Neuron (in vitro differentiated cells): ENCODE measurements at regions not wholly inside any gene's neighbourhood (a gene's known extent, or its start where the extent isn't known, plus 50 kb on each side); places are given as distances from the start of the nearest gene placed in this dataset.

Experiments
- H2AFZ ChIP-seq: one replicate; pipeline ENCODE4 v1.6.1; 2013; ENCODE audit warnings: low read depth, mild to moderate bottlenecking, inconsistent platforms, low read length, moderate library complexity
- H3K27me3 ChIP-seq: one replicate; pipeline ENCODE4 v1.6.1; 2013; ENCODE audit warnings: low read length; ENCODE audit not compliant: insufficient read depth
- H3K36me3 ChIP-seq: one replicate; pipeline ENCODE4 v1.6.1; 2013; ENCODE audit warnings: low read length; ENCODE audit not compliant: insufficient read depth
- H3K4me1 ChIP-seq: one replicate; pipeline ENCODE4 v1.6.1; 2013; ENCODE audit warnings: low read length; ENCODE audit not compliant: insufficient read depth
- H3K4me3 ChIP-seq: 2 replicates; pipeline ENCODE4 v1.5.1; 2013; ENCODE audit warnings: mild to moderate bottlenecking, low read length, moderate library complexity
- H3K9me3 ChIP-seq: one replicate; pipeline ENCODE4 v1.6.1; 2013; ENCODE audit warnings: low read length

DNA sequence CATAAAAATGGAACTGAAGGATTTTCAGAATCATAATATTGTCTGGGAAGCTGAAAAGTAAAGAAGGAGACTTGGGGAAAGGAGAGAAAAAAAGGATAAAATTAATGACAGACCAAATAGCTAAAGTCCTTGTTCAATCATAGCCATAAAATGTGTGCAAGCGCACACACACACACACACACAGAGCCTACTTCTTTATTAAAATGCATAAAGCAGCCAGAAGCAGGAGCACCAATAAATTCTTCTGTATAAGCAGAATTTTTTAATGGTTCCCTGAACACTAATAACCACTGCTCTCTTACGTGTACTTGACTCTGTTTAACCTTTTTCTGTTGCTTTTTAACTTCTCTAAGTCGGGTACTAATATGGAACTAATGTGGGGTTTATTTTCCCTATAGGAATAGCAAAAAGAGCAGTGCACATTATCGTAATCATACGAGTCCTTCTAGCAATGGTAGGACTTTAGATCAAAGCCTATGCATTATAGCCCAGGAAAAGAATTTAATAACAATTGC is 131.0 kb upstream of the PSMD7 start:
- Histone ChIP-seq H3K4me3 (no peak overlapping the region), H3K36me3 (no peaks in the 10 kb centered on the region), H3K27me3 (no peaks in the 10 kb centered on the region), H3K9me3 (no peaks in the 10 kb centered on the region), H2AFZ (no peak overlapping the region), H3K4me1 (no peaks in the 10 kb centered on the region)

- H3K36me3 ChIP-seq = no peaks in the 10 kb centered on the region
These were observed 135.9 kb upstream of the PSMD7 start for GRCh38 chr16:74160759-74161158.

DNA sequence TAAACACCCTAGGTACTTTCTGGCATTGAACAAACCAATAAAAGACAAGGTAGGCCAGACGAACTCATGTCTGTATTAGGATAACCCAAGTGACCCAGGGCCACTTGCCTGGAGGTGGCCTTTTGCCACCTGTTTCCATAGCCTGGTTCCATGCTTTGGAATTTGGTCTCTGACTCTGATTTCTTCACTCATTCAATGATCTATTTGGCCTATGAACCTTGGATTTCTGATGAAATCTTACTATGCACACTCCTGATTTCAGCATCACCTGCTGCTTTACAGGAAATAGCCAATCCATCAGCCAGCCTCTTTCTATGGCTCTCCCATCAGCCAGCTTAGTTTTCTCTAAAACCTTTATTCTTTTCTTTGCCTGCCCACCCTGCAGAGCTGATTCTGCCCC is 142.8 kb upstream of the PSMD7 start:
- Histone ChIP-seq H2AFZ (no peak overlapping the region), H3K4me1 (no peaks in the 10 kb centered on the region), H3K36me3 (no peaks in the 10 kb centered on the region), H3K27me3 (no peaks in the 10 kb centered on the region), H3K4me3 (no peak overlapping the region), H3K9me3 (peaks cover 2% of the 10 kb centered on the region)

More at GRCh38 chr16:74160759-74161158, 135.9 kb upstream of the PSMD7 start:
- H3K27me3 ChIP-seq = no peaks in the 10 kb centered on the region
- no peaks in the 10 kb centered on the region for H3K4me1 ChIP-seq
- H2AFZ ChIP-seq = no peak overlapping the region
- H3K9me3 ChIP-seq = no peaks in the 10 kb centered on the region
- H3K4me3 ChIP-seq = no peak overlapping the region

DNA sequence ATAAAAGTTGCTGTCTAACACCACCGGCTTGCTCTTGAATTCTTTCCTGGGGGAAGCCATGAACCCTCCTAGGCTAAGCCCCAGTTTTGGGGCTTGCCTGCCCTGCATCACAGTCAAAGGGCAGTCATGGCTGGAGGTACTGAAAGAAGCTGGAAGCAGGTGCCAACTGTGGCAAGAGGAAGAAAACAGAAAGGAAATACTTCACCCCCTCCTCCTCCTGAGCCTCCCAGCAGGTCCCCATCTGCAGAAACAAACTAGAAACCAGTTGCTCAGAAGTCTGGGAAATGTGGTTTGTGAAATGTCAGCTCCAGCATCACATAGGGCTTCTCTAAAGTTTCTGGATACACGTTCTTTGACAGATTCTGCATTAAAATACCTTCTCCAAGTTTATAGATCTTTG is 150.0 kb upstream of the PSMD7 start:
- Histone ChIP-seq H3K4me1 (no peaks in the 10 kb centered on the region), H3K4me3 (no peak overlapping the region), H3K36me3 (no peaks in the 10 kb centered on the region), H2AFZ (no peak overlapping the region), H3K9me3 (peaks cover 10% of the 10 kb centered on the region), H3K27me3 (no peaks in the 10 kb centered on the region)

GRCh38 chr16:74143171-74143570 is 153.4 kb upstream of the PSMD7 start:
- no peak overlapping the region for H2AFZ ChIP-seq
- H3K4me3 ChIP-seq = no peak overlapping the region
- H3K27me3 ChIP-seq = no peaks in the 10 kb centered on the region
- no peaks in the 10 kb centered on the region for H3K4me1 ChIP-seq
- no peaks in the 10 kb centered on the region for H3K36me3 ChIP-seq
- peaks cover 8% of the 10 kb centered on the region for H3K9me3 ChIP-seq

DNA sequence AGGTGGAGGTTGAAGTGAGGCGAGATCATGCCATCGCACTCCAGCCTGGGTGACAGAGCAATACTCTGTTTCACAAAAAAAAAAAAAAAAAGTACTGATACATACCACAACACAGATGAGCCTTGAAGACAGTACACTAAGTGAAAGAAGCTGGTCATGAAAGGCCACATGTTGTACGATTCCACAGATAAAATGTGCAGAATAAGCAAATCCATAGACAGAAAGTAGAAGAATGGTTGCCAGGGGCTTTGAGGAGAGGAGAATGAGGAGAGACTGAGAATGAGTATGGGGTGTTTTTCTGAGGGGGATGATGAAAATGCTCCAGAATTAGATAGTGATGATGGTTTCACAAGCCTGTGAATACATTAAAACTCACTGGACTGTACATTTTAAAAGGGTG is 155.6 kb upstream of the PSMD7 start:
- no peaks in the 10 kb centered on the region for H3K4me1 ChIP-seq
- peaks cover 4% of the 10 kb centered on the region for H3K9me3 ChIP-seq
- no peak overlapping the region for H3K4me3 ChIP-seq
- H3K36me3 ChIP-seq = no peaks in the 10 kb centered on the region
- no peak overlapping the region for H2AFZ ChIP-seq
- H3K27me3 ChIP-seq = no peaks in the 10 kb centered on the region

- no peaks in the 10 kb centered on the region for H3K27me3 ChIP-seq
- H3K36me3 ChIP-seq = no peaks in the 10 kb centered on the region
- no peak overlapping the region for H3K4me3 ChIP-seq
- no peak overlapping the region for H2AFZ ChIP-seq
- no peaks in the 10 kb centered on the region for H3K9me3 ChIP-seq
- no peaks in the 10 kb centered on the region for H3K4me1 ChIP-seq
These were observed 156.1 kb upstream of the PSMD7 start for GRCh38 chr16:74140557-74140956.

DNA sequence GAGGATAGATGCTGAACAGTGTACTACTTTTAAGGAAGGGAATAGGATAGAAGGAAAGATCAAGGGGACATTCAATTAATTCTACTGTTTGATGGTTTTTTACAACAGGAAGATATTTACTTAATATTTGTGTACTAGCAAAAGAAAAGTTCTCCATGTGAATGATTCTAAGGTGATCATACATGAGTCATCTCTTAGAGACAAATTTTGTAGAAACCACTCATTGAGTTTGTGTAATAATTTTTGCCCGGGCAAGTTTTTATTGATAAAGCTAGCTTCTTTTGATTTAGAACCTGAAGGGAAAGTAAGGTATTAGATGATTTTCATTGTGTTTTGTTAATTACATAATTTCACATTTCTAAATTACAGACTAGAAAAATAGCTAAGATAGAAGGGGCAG is 172.8 kb upstream of the PSMD7 start:
- H3K4me3 ChIP-seq = no peak overlapping the region
- no peak overlapping the region for H2AFZ ChIP-seq
- H3K4me1 ChIP-seq = no peaks in the 10 kb centered on the region
- no peaks in the 10 kb centered on the region for H3K9me3 ChIP-seq
- H3K27me3 ChIP-seq = no peaks in the 10 kb centered on the region
- no peaks in the 10 kb centered on the region for H3K36me3 ChIP-seq

GRCh38 chr16:74123195-74123594 is 173.4 kb upstream of the PSMD7 start:
- H3K4me3 ChIP-seq = no peak overlapping the region
- H2AFZ ChIP-seq = no peak overlapping the region
- H3K9me3 ChIP-seq = no peaks in the 10 kb centered on the region
- no peaks in the 10 kb centered on the region for H3K27me3 ChIP-seq
- no peaks in the 10 kb centered on the region for H3K4me1 ChIP-seq
- no peaks in the 10 kb centered on the region for H3K36me3 ChIP-seq

DNA sequence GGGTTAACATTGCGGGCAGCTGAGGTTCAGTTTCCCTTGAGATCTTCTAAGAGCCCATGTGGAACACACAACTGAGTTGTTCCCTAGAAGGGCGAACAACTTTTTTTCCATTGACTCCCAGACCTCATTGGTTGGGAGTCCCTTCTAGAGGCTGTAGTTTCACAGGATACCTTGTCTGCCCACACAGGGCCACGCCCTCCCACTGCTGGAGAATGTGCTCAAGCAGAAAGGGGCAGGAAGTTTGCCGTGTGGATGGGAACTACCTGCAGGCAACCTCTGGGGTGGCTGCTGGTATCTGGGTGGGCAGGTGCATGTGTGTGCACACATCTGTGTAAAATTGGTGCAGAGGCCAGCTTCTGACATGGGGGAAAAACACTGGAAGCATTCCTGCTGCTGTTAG is 178.8 kb upstream of the PSMD7 start:
- no peaks in the 10 kb centered on the region for H3K27me3 ChIP-seq

DNA sequence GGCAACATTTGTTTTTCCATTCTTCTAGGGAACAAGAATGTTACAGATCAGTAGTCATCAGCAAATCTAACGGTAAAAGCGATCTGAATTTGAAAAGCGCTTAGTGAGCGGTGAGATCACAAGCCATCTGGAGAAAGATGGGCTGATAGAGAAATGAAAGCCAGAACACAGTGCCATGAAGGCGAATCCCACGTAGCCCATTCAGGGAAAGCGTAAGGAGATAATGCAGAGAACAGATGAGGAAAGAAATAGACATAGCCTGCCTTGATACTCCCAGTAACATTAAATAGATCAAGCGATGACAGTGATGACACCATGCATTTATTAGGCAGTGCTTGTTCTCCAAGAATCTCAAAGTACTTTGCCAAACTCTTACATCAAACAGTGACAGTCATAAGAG is 183.1 kb upstream of the PSMD7 start:
- no peaks in the 10 kb centered on the region for H3K27me3 ChIP-seq
- H3K4me1 ChIP-seq = no peaks in the 10 kb centered on the region
- H3K36me3 ChIP-seq = no peaks in the 10 kb centered on the region
- no peaks in the 10 kb centered on the region for H3K9me3 ChIP-seq
- no peak overlapping the region for H2AFZ ChIP-seq
- H3K4me3 ChIP-seq = no peak overlapping the region

More for the DNA sequence above, 178.8 kb upstream of the PSMD7 start:
- Histone ChIP-seq H2AFZ (no peak overlapping the region), H3K4me1 (no peaks in the 10 kb centered on the region), H3K36me3 (no peaks in the 10 kb centered on the region), H3K9me3 (no peaks in the 10 kb centered on the region), H3K4me3 (no peak overlapping the region)

- no peak overlapping the region for H2AFZ ChIP-seq
- H3K9me3 ChIP-seq = no peaks in the 10 kb centered on the region
- H3K4me3 ChIP-seq = no peak overlapping the region
- no peaks in the 10 kb centered on the region for H3K27me3 ChIP-seq
- no peaks in the 10 kb centered on the region for H3K4me1 ChIP-seq
- no peaks in the 10 kb centered on the region for H3K36me3 ChIP-seq
These were observed 185.1 kb upstream of the PSMD7 start for GRCh38 chr16:74111456-74111982.

GRCh38 chr16:74107795-74108610 is 188.6 kb upstream of the PSMD7 start:
- Histone ChIP-seq H3K27me3 (no peaks in the 10 kb centered on the region), H3K4me3 (no peak overlapping the region), H3K4me1 (no peaks in the 10 kb centered on the region), H2AFZ (no peak overlapping the region), H3K9me3 (no peaks in the 10 kb centered on the region), H3K36me3 (no peaks in the 10 kb centered on the region)
